GM12864 (cell line): ENCODE measurements at regions not wholly inside any gene's neighbourhood (a gene's known extent, or its start where the extent isn't known, plus 50 kb on each side); places are given as distances from the start of the nearest gene placed in this dataset.

Experiments
- DNase-seq: peaks from one replicate; pipeline ENCODE4 v3.0.0-alpha.2; 2011; ENCODE audit warnings: low read depth
- H3K4me3 ChIP-seq: 2 replicates; pipeline ENCODE4 v1.5.1; 2011; ENCODE audit warnings: mild to moderate bottlenecking, low read depth, low read length, control low read depth
- TF ChIP-seq, protein P1 (sequence below): IDR thresholded peaks from 2 replicates; pipeline ENCODE4 v1.5.1; 2011; ENCODE audit warnings: low read depth, mild to moderate bottlenecking, moderate library complexity, low read length, control low read depth, inconsistent platforms; ENCODE audit errors: missing control alignments

DNA sequence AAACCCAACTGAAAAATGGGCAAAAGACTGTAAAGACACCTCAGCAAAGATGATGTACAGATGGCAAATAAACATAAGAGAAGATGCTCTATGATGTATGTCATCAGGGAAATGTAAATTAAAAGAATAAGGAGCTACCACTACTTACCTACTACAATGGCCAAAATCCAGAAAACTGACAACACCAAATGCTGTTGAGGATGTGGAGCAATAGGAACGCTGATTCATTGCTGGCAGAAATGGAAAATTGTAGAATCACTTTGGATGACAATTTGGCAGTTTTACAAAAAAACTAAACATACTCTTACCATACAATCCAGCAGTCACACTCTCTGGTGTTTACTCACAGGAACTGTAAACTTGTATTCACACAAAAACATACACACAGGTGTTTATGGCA lies 222.3 kb upstream of the LDB2 start:
- H3K4me3 ChIP-seq: no peak overlapping the region
- no peak for DNase-seq
- TF ChIP-seq, protein P1, sequence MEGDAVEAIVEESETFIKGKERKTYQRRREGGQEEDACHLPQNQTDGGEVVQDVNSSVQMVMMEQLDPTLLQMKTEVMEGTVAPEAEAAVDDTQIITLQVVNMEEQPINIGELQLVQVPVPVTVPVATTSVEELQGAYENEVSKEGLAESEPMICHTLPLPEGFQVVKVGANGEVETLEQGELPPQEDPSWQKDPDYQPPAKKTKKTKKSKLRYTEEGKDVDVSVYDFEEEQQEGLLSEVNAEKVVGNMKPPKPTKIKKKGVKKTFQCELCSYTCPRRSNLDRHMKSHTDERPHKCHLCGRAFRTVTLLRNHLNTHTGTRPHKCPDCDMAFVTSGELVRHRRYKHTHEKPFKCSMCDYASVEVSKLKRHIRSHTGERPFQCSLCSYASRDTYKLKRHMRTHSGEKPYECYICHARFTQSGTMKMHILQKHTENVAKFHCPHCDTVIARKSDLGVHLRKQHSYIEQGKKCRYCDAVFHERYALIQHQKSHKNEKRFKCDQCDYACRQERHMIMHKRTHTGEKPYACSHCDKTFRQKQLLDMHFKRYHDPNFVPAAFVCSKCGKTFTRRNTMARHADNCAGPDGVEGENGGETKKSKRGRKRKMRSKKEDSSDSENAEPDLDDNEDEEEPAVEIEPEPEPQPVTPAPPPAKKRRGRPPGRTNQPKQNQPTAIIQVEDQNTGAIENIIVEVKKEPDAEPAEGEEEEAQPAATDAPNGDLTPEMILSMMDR: no peak

DNA sequence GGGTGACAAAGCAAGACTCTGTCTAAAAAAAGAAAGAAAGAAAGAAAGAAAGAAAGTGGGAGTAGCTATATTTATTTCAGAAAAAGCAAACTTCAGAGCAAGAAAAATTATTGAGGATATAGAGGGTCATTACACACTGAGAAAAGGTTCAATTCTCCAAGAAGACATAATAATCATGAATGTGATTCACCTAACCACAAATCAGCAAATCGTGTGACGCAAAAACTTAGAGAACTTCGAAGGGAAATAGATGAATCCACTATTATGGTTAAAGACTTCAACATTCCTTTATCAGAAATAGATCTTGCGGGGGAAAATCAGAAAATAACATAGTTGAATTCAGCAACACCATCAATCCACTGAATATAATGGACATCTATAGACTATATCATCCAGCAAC lies 219.3 kb upstream of the LDB2 start:
- H3K4me3 ChIP-seq: no peak overlapping the region
- DNase-seq: no peak
- TF ChIP-seq, protein P1: no peak

DNA sequence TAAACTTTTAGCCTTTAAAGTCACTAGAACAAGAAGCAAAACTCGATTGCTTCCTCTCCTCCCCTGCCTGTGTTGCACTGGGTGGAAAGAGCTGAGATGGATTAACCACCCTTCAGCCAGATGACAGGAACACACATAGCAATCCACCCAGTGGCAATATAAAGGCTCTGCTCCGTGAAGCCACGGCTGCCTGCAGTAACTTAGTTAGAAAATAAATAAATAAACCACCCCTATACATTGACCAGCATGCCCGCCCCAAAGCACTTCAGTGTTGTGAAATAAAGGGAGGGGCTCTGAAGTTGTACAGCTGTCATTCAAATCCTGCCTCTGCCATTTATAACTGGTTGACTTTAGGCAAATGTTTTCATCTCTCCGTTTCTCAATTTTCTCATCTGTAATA lies 217.1 kb upstream of the LDB2 start:
- no peak for DNase-seq
- TF ChIP-seq, protein P1: no peak
- H3K4me3 ChIP-seq: no peak overlapping the region

DNA sequence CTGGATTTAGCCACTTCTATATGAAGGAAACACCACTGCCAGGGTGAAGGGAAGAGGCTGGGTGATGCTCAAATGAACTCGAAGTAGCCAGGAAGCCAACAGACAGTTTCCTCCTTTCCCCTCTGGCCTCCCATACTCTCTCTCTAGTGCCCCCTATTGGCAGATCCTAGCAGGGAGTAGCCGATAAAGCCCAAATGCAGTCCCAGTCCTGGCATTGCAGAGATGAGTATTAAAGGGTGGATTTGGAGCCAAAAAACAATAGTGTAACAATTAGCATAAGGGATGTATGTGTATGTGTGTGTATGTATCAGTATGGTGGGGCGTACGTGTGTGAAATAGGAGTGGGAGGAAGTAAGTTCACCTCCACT lies 213.8 kb upstream of the LDB2 start:
- H3K4me3 ChIP-seq: no peak overlapping the region
- DNase-seq: no peak
- TF ChIP-seq, protein P1: peak; percentile 73

DNA sequence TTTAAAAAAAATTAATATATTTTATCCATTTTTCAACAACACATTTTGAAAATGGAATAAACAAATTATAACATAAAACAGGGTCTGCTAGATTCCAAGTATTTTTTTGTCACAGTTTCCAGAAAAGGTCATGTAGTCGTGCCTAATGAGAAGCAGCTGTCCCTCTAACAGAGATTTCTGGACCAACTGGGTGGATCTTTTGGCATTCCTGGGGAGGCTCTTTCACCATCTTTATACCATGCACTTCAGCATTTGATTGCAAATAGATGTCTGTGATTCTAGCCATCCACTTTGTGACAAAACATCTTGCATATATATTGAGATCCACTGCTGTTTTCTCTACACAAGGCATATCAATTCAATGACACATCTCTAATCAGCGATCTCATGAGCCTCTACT lies 210.7 kb upstream of the LDB2 start:
- no peak overlapping the region for H3K4me3 ChIP-seq
- TF ChIP-seq, protein P1: no peak
- no peak for DNase-seq

DNA sequence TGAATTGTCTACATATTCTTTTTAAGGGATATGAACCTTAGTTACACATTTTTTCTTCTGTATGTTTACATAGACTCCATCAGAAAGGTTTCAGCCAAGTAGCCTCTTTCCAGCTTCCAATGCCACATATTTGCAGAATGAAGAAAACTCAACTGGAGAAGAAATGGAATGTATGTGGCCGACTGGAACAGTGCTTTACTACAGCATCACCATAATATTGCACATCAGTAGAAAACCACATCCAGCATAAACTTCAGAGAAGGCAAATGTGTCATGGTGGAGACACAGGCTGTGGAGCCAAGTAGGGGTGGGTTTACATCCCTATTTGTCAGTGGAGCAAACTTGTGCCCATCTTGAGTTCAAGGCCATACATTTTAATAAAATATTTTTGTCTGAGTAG lies 204.8 kb upstream of the LDB2 start:
- H3K4me3 ChIP-seq: no peak overlapping the region
- DNase-seq: no peak
- TF ChIP-seq, protein P1: no peak

DNA sequence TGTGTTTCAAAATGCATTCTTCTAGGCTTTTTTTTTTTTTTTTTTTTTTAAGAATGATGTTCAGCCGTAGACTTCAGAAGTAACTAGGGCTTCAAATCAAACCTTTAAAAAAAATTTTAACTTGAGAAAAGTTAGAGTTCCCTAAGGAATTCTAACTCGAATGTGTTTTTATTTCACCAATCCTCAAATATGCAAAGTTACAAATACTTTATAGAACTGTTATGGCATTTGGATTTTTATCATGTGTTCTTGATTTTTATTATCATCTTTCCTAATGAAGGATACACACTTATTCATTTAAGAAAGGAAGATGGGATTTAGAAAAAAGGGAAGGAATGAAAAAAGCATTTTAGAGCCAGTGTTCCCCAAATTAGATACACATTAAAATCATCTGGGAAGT lies 200.6 kb upstream of the LDB2 start:
- DNase-seq: no peak
- no peak overlapping the region for H3K4me3 ChIP-seq
- TF ChIP-seq, protein P1: no peak
